HG02571 (cell line): ENCODE measurements at regions not wholly inside any gene's neighbourhood (a gene's known extent, or its start where the extent isn't known, plus 50 kb on each side); places are given as distances from the start of the nearest gene placed in this dataset.
"Not testable (repeated sequence)": the region's sequence is repeated elsewhere in the genome, so short reads cannot be mapped to it uniquely, and the experiment has no call there.

Experiments
- ATAC-seq: cut with Tn5 transposase; IDR thresholded peaks from one replicate; pipeline ENCODE4 v1.9.1; 2021; ENCODE audit warnings: mild to moderate bottlenecking, moderate library complexity; ENCODE audit not compliant: unreplicated experiment

GRCh38 chr2:189231719-189232323 lies 52.3 kb upstream of the COL5A2 start:
- ATAC-seq = no peak

- ATAC-seq = peak; percentile 64
Measured at GRCh38 chr2:189232759-189233406, 53.3 kb upstream of the COL5A2 start.

GRCh38 chr2:189233527-189233926 lies 54.0 kb upstream of the COL5A2 start:
- no peak for ATAC-seq

- ATAC-seq = no peak
Measured at GRCh38 chr2:189234991-189235390, 55.4 kb upstream of the COL5A2 start.

GRCh38 chr2:189236066-189236465 lies 56.5 kb upstream of the COL5A2 start:
- ATAC-seq = no peak

GRCh38 chr2:189238903-189239302 lies 59.3 kb upstream of the COL5A2 start:
- no peak for ATAC-seq

- not testable (repeated sequence) for ATAC-seq
Measured at GRCh38 chr2:189243843-189244242, 64.3 kb upstream of the COL5A2 start.

- ATAC-seq = no peak
Measured at GRCh38 chr2:189247276-189247675, 67.7 kb upstream of the COL5A2 start.

GRCh38 chr2:189248141-189248540 lies 68.6 kb upstream of the COL5A2 start:
- ATAC-seq = no peak

GRCh38 chr2:189249171-189249570 lies 69.6 kb upstream of the COL5A2 start:
- ATAC-seq = no peak

GRCh38 chr2:189249901-189250300 lies 70.3 kb upstream of the COL5A2 start:
- ATAC-seq = no peak

GRCh38 chr2:189252991-189253675 lies 73.6 kb upstream of the COL5A2 start:
- ATAC-seq = no peak

- ATAC-seq = no peak
Measured at GRCh38 chr2:189253836-189254235, 74.3 kb upstream of the COL5A2 start.

GRCh38 chr2:189254268-189254883 lies 74.8 kb upstream of the COL5A2 start:
- ATAC-seq = no peak

GRCh38 chr2:189255711-189256110 lies 76.2 kb upstream of the COL5A2 start:
- ATAC-seq = no peak

GRCh38 chr2:189258616-189259365 lies 79.2 kb upstream of the COL5A2 start:
- ATAC-seq = no peak

GRCh38 chr2:189260361-189260814 lies 80.8 kb upstream of the COL5A2 start:
- no peak for ATAC-seq

GRCh38 chr2:189261431-189261841 lies 81.9 kb upstream of the COL5A2 start:
- no peak for ATAC-seq

- no peak for ATAC-seq
Measured at GRCh38 chr2:189261916-189262315, 82.4 kb upstream of the COL5A2 start.

GRCh38 chr2:189265696-189266320 lies 86.2 kb upstream of the COL5A2 start:
- ATAC-seq = no peak

GRCh38 chr2:189267491-189267890 lies 87.9 kb upstream of the COL5A2 start:
- ATAC-seq = no peak
